ENCODE measurements at regions not wholly inside any gene's neighbourhood (a gene's known extent, or its start where the extent isn't known, plus 50 kb on each side); places are given as distances from the start of the nearest gene placed in this dataset.

- ATAC-seq (no peak), DNase-seq (ENCODE audit: low spot score) (no peak), FAIRE-seq (no peak)
- no peaks in the 10 kb centered on the region for H3K4me1 ChIP-seq (ENCODE audit: insufficient read depth, low read length)
- no peak for TF ChIP-seq BRCA1 (CRISPR knock-in tag; IDR thresholded peaks at IDR 0.05)
- no peak for TF ChIP-seq SNAPC4 (CRISPR knock-in tag; IDR thresholded peaks at IDR 0.05)
- TF ChIP-seq ZNF282 (IDR thresholded peaks at IDR 0.05; ENCODE audit: partially characterized antibody), result no peak
- no peak for TF ChIP-seq ZNF33B (CRISPR knock-in tag; IDR thresholded peaks at IDR 0.05)
- WGBS (ENCODE audit: low lambda C conversion rate), result 3% methylated on average over 2 of the region's 2 CpGs
- ChIA-PET CTCF (ENCODE audit: low intra/inter-chr PET ratio, low total read pairs) (no interaction called here), POLR2A (no interaction called here)
- H3K9ac ChIP-seq (ENCODE audit: insufficient read depth, low read depth, low read length), result no peak overlapping the region
- H4K20me1 ChIP-seq (ENCODE audit: insufficient read depth, low read length), result no peaks in the 10 kb centered on the region
- no peak overlapping the region for H2AFZ ChIP-seq (ENCODE audit: low read length)
- no peak overlapping the region for H3K4me2 ChIP-seq (ENCODE audit: low read depth, low read length)
- BruUV-seq (replicated peaks), result no TSS peak
- no peaks in the 10 kb centered on the region for H3K36me3 ChIP-seq (replicated peaks in 1 of 2; ENCODE audit: control insufficient read depth in 1 of 2, insufficient read depth in 2 of 2, low read length in 2 of 2)
- H3K79me2 ChIP-seq (ENCODE audit: insufficient read depth, low read length), result no peaks in the 10 kb centered on the region
- intact Hi-C loops (cut with micrococcal nuclease; ENCODE audit: unreplicated experiment), result no loop called here
- peaks cover 0 to under 1% of the 10 kb centered on the region in 2 experiments; a peak in 2 of 5 replicates for H3K27me3 ChIP-seq (ENCODE audit: control insufficient read depth in 1 of 2, insufficient read depth in 2 of 2, low read length in 2 of 2)
- no peak overlapping the region for H3K27ac ChIP-seq (ENCODE audit: extremely low read length, insufficient read depth, low read length)
- no peaks in the 10 kb centered on the region for H3K9me3 ChIP-seq (ENCODE audit: low read length)
- in situ Hi-C loops (cut with HindIII; ENCODE audit: extremely low pct_ligation_motif_present, low pct_unique_long_range_greater_than_20kb), result no loop called here
- no peak overlapping the region for H3K4me3 ChIP-seq (replicated peaks in 1 of 3; ENCODE audit: insufficient read depth in 1 of 3, low read depth in 2 of 3, low read length in 3 of 3)
Observed at GRCh38 chr15:34691034-34691433, 63.8 kb downstream of the GJD2 start.

- BruUV-seq (replicated peaks), result no TSS peak
- H3K9ac ChIP-seq (ENCODE audit: insufficient read depth, low read depth, low read length), result no peak overlapping the region
- no peak overlapping the region for H3K4me2 ChIP-seq (ENCODE audit: low read depth, low read length)
- H3K4me1 ChIP-seq (ENCODE audit: insufficient read depth, low read length), result no peaks in the 10 kb centered on the region
- H3K36me3 ChIP-seq (replicated peaks in 1 of 2; ENCODE audit: control insufficient read depth in 1 of 2, insufficient read depth in 2 of 2, low read length in 2 of 2), result no peaks in the 10 kb centered on the region
- FAIRE-seq, result no peak
- no peaks in the 10 kb centered on the region; a peak in 1 of 5 replicates for H3K27me3 ChIP-seq (ENCODE audit: control insufficient read depth in 1 of 2, insufficient read depth in 2 of 2, low read length in 2 of 2)
- no peaks in the 10 kb centered on the region for H3K9me3 ChIP-seq (ENCODE audit: low read length)
- in situ Hi-C loops (cut with HindIII; ENCODE audit: extremely low pct_ligation_motif_present, low pct_unique_long_range_greater_than_20kb) (no loop called here), intact Hi-C loops (cut with micrococcal nuclease; ENCODE audit: unreplicated experiment) (no loop called here)
- H4K20me1 ChIP-seq (ENCODE audit: insufficient read depth, low read length), result no peaks in the 10 kb centered on the region
- DNase-seq (ENCODE audit: low spot score), result no peak
- WGBS (ENCODE audit: low lambda C conversion rate), result 4% methylated on average over 2 of the region's 2 CpGs
- ChIA-PET CTCF (ENCODE audit: low intra/inter-chr PET ratio, low total read pairs) (no interaction called here), POLR2A (no interaction called here)
- no peak overlapping the region for H3K4me3 ChIP-seq (replicated peaks in 1 of 3; ENCODE audit: insufficient read depth in 1 of 3, low read depth in 2 of 3, low read length in 3 of 3)
- no peak overlapping the region for H3K27ac ChIP-seq (ENCODE audit: extremely low read length, insufficient read depth, low read length)
- no peak for ATAC-seq
- no peaks in the 10 kb centered on the region for H3K79me2 ChIP-seq (ENCODE audit: insufficient read depth, low read length)
- no peak overlapping the region for H2AFZ ChIP-seq (ENCODE audit: low read length)
- no peak for TF ChIP-seq BORCS8-MEF2B (CRISPR knock-in tag; IDR thresholded peaks at IDR 0.05)
Observed at GRCh38 chr15:34688699-34689098, 66.1 kb downstream of the GJD2 start.
